ACHN (cell line): ENCODE measurements at regions not wholly inside any gene's neighbourhood (a gene's known extent, or its start where the extent isn't known, plus 50 kb on each side); places are given as distances from the start of the nearest gene placed in this dataset.
"Not testable (repeated sequence)": the region's sequence is repeated elsewhere in the genome, so short reads cannot be mapped to it uniquely, and the experiment has no call there.

ENCODE experiments used
- DNase-seq: peaks from one replicate; pipeline ENCODE4 v3.0.0-alpha.2; 2015
- in situ Hi-C: cut with HindIII; loops from 2 replicates; pipeline ENCODE4 v1.10.0; 2017; ENCODE audit warnings: low sequenced_read_pairs, low pct_ligation_motif_present, low pct_unique_long_range_greater_than_20kb

DNA sequence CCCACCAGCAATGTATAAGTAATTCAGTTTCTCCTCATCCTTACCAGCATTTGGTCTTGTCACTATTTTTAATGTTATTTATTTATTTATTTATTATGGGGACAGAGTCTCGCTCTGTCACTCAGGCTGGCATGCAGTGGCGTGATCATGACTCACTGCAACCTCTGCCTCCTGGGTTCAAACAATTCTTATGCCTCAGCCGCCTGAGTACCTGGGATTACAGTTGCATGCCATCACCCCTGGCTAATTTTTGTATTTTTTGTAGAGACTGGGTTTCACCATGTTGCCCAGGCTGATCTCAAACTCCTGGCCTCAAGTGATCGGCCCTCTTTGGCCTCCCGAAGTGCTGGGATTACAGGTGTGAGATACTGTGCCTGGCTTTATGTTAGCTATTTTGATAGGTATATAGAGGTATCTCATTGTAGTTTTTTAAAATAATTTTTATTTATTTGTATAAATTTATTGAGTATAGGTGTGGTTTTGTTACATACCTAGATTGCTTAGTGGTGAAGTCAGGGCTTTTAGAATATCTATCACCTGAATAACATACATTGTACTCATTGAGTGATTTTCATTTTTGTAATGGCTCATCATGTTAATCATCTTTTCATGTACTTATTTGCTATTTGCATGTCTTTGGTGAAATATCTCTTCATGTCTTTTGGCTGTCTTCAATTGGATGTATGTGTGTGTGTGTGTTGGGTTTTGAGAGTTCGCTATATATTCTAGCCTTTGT, 53.3 kb downstream of the TANC2 start:
- in situ Hi-C loops = no loop called here
- no peak for DNase-seq

DNA sequence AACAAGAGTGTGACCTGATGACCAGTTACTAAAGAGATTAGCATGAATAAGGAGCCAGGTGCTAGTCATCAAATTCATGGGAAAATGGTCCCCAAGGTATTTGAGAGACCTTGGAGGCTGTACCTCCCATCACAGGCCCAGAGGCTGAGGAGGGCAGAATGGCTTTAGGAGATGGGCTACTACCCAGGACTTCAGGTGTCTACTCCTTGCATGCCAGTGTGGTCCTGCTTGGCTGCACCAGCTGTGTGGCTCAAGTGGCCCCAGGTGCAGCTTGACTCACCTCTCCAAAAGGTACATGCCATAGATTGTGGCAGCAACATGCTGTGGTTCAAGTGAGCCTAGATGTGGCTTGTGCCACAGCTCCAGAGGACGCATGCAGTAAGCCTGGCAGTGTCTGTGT, 56.5 kb downstream of the TANC2 start:
- DNase-seq = no peak
- in situ Hi-C loops = no loop called here

DNA sequence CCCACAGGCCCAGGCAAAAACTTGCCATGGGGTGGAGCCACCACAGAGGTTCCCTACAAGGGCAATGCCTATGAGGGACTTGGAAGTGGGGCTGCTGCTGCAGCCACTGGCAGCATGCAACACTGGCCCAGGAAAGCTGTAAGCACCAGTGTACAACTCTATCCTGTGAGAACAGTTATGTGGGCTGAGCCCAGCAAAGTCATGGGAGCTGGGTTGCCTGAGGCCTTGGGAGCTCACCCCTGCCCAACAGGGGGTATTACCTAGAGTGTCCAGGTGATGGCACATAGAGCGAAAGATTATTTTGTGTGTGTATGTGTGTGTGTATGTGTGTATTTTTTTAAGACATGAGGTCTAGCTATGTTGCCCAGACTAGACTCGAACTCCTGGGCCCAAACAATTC, 57.0 kb downstream of the TANC2 start:
- in situ Hi-C loops = no loop called here
- no peak for DNase-seq

DNA sequence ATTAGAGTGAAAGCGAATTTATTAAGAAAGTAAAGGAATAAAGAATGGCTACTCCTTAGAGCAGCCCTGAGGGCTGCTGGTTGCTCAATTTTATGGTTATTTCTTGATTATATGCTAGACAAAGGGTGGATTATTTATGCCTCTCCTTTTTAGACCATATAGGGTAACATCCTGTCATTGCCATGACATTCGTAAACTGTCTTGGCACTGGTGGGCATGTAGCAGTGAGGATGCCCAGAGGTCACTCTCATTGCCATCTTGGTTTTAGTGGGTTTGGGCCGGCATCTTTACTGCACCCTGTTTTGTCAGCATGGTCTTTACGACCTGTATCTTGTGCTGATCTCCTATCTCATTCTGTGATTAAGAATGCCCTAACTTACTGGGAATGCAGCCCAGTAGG, 58.2 kb downstream of the TANC2 start:
- in situ Hi-C loops = no loop called here
- no peak for DNase-seq

DNA sequence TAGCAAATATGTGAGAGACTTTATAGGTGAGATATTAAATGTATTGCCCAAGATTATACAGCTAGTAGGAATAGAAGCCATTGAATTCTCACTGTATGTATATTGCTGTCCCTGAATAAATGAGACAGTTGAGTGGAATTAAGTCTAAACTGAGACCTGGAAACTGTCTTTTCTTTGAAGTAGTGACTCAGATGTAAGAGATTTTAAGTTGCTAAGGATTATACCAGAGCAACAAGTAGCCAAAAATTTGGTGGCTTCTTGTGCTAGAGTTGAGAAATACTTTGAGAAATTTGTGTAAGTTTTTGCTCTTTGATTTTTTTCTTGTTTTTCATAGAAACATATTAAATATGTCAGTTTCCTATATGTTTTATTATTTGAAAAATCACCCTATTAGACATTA, 58.7 kb downstream of the TANC2 start:
- in situ Hi-C loops = no loop called here
- no peak for DNase-seq

DNA sequence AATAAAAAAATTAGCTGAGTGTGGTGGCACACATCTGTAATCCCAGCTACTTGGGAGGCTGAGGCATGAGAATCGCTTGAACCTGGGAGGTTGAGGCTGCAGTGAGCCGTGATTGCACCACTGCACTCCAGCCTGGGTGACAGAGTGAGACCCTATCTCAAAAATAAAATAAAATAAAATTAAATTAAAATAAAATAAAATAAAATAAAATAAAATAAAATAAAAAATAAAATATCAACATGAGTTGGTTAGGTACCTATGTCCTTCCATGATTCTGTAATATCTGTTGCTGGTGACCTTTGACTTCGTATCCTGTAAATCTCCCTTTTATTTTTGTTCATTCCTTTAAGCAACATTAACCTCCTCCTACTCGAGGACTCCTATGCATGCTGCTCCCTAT, 59.6 kb downstream of the TANC2 start:
- in situ Hi-C loops = not testable (repeated sequence)

DNA sequence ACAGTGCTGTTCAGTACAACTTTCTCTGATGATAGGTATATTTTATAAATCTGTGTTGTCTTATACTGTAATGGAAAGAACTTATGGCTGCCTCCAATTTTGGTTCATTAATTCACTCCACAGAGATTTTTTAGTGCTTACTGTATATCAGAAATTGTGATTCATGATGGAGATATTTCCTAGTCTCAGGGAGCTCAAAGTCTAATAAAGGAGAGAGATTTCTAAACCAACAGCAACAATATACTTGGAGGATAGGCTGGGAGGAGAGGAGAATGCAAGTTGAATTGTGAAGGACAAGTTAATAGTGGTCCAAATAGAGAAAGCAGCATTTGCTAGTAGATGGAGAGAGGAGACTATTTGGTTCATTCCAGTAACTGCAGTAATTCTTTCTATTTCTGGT, 63.5 kb downstream of the TANC2 start:
- DNase-seq = peak; percentile 76
- in situ Hi-C loops = no loop called here

More for the DNA sequence above, 59.6 kb downstream of the TANC2 start:
- DNase-seq = not testable (repeated sequence)

DNA sequence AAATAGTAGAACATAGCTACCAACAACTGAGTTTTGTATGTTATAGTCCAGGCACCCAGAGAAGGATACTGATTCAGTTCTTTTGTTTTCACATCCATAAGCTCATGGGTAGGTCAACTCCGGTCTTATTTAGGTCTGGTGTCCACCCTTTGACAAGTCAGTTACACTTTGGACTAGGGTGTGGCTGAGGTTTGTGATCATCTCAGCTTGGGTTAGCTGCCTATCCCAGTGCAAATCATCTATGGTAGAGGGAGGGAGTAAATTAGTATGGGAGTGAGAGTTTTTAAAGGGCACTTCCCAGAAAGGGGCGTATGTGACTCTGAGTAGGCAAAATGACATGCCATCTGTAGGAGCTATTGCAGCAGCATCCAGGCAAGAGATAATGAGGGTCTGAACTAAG, 66.1 kb downstream of the TANC2 start:
- no peak for DNase-seq
- in situ Hi-C loops = no loop called here

DNA sequence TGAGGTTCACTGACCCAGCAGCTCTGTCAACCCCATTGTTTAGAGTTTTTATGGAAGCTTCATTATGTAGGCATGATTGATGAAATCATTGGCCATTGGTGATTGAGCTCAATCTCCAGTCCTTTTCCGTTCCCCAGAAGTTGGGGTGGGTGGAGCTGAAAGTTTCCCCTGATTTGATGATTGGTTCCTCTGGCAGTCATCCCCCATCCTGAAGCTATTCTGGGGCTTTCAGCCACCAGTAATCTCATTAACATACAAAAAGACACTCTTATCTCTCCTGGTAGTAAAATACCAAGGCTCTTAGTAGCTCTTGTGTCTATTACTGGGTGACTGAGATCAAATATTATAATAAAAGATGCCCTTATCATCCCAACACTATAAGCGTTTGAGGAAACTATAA, 67.1 kb downstream of the TANC2 start:
- in situ Hi-C loops = no loop called here
- DNase-seq = no peak

DNA sequence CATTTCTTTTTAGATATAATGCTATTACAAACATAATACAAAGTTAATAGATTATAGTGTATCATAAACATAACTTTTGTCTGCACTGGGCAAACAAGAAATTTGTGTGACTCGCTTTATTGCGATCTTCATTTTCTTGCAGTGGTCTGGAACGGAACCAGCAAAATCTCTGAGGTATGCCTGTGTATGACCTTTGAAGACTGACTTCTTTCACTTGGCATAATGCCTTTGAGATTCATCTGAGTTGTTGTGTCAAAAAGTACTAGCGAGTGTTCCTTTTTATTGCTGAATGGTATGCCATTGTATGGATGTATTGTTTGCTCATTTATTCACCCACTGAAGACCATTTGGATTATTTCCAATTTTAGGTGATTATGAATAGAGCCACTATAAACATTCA, 69.2 kb downstream of the TANC2 start:
- peak; percentile 65 for DNase-seq
- in situ Hi-C loops = no loop called here

DNA sequence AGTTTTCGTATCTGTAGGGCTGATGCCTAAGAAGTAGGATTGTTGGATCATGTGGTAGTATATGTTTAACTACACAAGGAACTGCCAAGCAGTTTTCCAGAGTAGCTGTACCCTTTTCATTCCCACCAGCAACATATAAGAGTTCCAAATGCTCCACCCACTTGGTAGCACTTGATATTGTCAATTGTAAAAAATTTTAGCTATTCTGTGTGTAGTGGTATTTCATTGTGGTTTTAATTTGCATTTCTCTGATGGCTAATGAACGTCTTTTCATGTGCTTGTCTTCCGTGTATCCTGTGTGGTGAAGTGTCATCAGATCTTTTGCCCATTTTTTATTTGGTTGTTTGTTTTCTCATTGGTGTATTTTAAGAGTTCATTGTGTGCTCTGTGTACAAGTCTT, 69.7 kb downstream of the TANC2 start:
- peak; percentile 10 for DNase-seq
- in situ Hi-C loops = no loop called here

DNA sequence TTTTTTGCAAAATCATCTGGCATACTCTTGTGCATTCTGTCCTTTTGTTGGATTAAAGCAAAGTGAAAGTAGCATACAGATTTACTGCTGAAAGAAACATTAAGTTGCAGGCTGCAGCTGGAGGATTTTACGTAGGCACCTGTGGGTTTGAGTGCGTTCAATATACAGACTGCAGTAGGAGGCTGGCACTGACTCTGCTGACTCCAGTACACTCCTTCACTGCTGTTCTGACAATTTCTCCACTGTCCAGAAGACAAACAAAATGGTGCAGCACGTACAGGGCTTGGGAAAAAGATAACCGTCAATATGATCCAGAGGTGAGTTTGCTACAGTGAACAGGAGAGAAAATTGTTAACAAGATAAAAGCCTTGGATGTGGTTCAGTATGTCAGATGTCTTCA, 73.3 kb downstream of the TANC2 start:
- DNase-seq = no peak
- in situ Hi-C loops = no loop called here

DNA sequence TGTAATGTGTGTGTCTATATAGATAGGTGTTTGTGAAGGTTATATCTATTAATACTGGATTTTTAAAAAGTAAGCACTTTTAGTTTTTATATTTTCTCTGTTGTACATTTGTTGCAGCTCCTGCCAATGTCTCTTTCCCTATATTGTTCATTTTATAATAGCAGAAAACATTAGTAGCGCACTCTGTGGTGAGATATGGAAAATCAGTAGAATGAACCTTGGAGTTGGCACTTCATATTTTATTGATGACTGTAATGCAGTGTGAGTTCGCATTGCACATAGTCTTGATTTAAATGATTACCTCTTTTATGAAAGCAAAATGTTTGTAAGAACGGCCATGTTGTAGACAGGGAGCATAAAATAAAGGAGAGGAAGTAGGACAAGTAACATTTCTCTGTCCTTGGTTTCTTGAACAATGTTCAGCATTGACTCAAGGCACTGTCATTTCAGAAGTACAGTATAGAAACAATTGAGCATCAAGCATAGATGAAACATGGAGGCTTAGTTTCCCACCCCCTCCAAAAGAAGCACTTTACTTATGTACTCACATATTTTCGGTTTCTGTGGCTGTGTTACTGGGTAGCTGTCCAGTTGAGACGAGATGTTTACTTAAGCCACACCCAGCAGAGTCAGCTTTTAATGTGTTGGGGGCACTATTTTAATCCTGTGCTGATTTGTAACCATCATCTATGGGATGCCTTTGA, 74.0 kb downstream of the TANC2 start:
- in situ Hi-C loops = no loop called here
- peak; percentile 47 for DNase-seq

DNA sequence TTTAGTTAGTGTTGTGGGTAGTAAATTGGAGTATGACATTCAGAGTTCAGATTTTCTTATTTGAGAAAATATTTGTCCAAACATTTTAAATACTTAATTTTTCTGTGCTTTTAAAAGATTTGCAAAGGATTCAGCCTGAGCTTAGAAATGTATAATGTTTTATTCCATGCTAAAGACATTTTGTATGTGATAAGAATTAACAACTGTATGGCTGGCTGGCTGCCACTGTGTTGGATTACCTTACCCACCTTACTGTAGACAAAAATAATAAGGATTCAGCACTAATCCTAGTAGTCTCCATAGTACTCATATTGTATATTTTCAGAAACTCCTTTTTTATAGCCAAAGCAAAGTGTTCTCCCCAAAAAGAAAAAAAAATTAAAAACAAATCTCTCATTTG, 74.8 kb downstream of the TANC2 start:
- DNase-seq = no peak

DNA sequence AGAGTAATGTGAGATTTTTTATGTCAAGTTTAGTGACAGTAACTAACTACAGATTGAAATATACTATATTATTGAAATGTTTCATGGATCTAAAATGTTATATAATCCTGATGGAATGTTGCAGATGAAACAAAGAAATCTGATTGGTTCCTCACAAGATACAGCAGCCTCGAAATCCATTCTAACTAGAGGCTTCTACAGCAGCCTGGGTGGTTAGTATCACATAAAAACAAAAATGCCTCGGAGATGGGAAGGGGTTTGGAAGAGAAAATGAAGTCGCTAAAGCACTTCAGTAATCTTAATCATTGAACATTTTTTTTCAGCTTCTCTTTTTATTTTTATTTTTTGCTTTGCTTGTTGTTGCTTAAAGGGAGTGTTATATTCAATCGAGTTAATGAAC, 75.2 kb downstream of the TANC2 start:
- no peak for DNase-seq
- in situ Hi-C loops = no loop called here

More for the DNA sequence above, 74.8 kb downstream of the TANC2 start:
- in situ Hi-C loops = no loop called here

DNA sequence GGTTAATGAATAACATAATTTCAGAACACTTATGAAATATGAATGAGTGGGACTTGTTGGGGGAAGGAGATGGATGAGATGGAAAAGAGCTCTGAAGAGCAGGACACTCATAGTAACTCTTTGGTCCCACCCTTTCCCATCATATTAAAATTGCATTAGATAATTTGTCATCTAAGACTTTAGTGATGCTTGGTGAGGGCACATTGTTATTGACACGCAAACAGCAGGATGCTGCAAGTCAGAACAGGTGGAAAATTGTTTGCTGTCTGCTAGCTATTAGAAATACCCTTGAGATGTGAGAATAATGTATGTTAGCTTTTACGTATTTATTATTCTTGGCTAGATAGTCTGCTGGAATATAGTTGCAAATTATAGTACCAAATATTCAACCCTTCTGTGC, 75.7 kb downstream of the TANC2 start:
- DNase-seq = no peak
- in situ Hi-C loops = no loop called here

DNA sequence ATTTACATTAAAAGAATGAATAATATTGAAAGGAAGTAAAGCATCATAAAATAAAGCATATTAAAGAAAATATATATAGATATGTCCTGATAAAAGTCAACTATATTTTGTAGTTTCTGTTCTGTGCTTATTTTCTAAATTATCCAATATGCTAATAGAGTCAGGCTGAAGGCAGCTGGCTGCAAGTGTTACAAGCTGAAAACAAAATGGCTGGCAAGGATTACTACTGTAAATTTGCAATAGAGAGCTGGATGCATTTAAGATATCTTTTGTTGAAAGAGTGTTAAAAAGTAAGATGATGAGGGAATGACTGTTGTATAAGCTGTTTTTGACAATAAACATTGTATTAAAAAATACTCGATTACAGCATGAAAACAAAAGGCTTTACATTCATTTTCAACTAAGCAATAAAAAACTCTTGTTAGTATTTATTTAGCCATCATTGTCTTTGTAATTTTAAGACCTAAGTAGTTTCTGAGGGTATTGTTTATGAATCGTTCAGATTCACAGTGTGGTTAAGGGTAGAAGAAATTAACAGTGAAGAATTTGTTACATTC, 76.3 kb downstream of the TANC2 start:
- DNase-seq = no peak
- in situ Hi-C loops = no loop called here

DNA sequence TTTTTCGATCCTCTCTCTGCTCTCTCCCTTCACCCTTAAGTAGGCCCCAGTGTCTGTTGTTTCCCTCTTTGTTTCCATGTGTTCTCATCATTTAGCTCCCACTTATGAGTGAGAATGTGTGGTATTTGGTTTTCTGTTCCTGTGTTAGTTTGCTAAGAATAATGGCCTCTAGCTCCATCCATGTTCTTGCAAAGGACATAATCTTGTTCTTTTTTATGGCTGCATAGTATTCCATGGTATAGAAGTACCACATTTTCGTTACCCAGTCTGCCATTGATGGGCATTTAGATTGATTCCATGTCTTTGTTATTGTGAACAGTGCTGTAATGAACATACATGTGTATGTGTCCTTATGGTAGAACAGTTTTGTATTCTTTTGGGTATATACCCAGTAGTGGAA, 91.5 kb downstream of the TANC2 start:
- in situ Hi-C loops, DNase-seq: not testable (repeated sequence)

DNA sequence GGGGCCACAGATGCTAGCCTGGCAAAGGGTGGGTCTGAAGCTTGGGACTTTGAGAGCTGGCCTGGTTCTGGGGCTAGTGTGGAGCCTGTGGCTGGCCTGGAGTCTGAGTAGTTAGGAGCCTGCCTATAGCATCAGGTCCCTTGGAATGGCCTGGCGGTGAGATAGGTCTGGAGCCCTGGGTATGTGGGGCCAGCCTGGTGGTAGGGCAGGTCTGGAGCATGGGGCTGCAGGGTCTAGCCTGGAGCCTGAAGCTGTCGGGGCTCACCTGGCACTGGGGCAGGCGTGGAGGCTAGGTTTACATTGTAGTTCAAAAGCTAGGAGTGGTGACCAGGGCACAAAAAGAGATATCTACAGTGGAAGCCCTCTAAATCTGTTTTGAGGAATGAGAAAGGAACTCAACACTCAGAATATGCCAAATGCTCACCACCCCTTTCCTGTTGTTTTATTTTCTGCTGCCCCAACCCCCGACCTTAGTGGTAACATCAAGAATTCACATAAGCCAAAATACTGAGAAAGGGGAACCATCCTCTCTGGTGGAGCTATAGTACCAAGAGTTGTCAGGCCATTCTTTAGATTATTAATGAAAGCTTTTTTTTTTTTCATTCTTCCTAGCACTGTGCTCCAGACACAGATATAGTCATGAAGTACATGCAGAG, 100.3 kb downstream of the TANC2 start:
- no peak for DNase-seq
- in situ Hi-C loops = no loop called here
